HepG2 (cell line): ENCODE measurements at regions not wholly inside any gene's neighbourhood (a gene's known extent, or its start where the extent isn't known, plus 50 kb on each side); places are given as distances from the start of the nearest gene placed in this dataset.

Experiments used
- ATAC-seq: fragments of 200-7000 bp; cut with Tn5 transposase; 3 replicates; pipeline ENCODE4 v1.9.1; 2020; ENCODE audit warnings: mild to moderate bottlenecking, moderate library complexity
- BruUV-seq: library from RNA; stranded (reverse); fragments of 400-500 nt; replicated peaks from 2 replicates; lab custom pipeline; 2021; lab: Mats Ljungman, UMichigan
- CTCF ChIA-PET: fragments of 300-600 bp; formaldehyde crosslinking; extraction: SDS; loops from one replicate; lab custom pipeline; 2021; ENCODE audit warnings: low total read pairs, inconsistent platforms, low intra/inter-chr PET ratio; lab: Yijun Ruan, JAX
- POLR2A ChIA-PET: fragments of 350-600 bp; sonication (Branson Sonifier 250); formaldehyde crosslinking; loops from one replicate; lab custom pipeline; 2020; ENCODE audit warnings: antibody characterized with exemption, inconsistent platforms; lab: Yijun Ruan, JAX
- DNase-seq: peaks from one replicate; pipeline ENCODE4 v3.0.0-alpha.2; 2015; ENCODE audit warnings: low spot score
- FAIRE-seq: peaks from 3 replicates; lab custom pipeline; 2011; peaks lifted over from hg19 to GRCh38; lab: Jason Lieb, UNC
- H2AFZ ChIP-seq: one replicate; pipeline ENCODE4 v1.6.1; 2011; ENCODE audit warnings: low read length, inconsistent platforms
- H3K27ac ChIP-seq: fragments of 300-600 bp; 3 replicates; pipeline ENCODE4 v1.8.0; 2011; ENCODE audit warnings: mixed run types, mild to moderate bottlenecking, mixed read lengths, low read length, inconsistent platforms; ENCODE audit not compliant: insufficient read depth; ENCODE audit errors: extremely low read length
- H3K27me3 ChIP-seq, 2 experiments: fragments of 200-600 bp in 1 of 2; 2 replicates in 1 of 2; 3 replicates in 1 of 2; pipeline versions ENCODE4 v1.6.0 to v1.8.0; 2011; ENCODE audit warnings: low read length in 2 of 2, mild to moderate bottlenecking in 2 of 2, moderate library complexity in 2 of 2, inconsistent platforms in 1 of 2; ENCODE audit not compliant: insufficient read depth in 2 of 2, control insufficient read depth in 1 of 2
- H3K36me3 ChIP-seq, 2 experiments: fragments of 200-600 bp in 1 of 2; replicated peaks in 1 of 2; 2 replicates in 1 of 2; 3 replicates in 1 of 2; pipeline versions ENCODE4 v1.5.1 to v1.8.0; 2011; ENCODE audit warnings: low read length in 2 of 2, inconsistent platforms in 1 of 2; ENCODE audit not compliant: insufficient read depth in 2 of 2, control insufficient read depth in 1 of 2
- H3K4me1 ChIP-seq: 2 replicates; pipeline ENCODE4 v1.5.1; 2012; ENCODE audit warnings: low read length, inconsistent platforms; ENCODE audit not compliant: insufficient read depth
- H3K4me2 ChIP-seq: 2 replicates; pipeline ENCODE4 v1.6.0; 2011; ENCODE audit warnings: low read depth, low read length, inconsistent platforms
- H3K4me3 ChIP-seq, 3 experiments: fragments of 200-600 bp in 1 of 3; sonication (generic), shearing (Covaris generic) in 1 of 3; replicated peaks in 1 of 3; 2 replicates each; pipeline ENCODE4 v1.5.1; 2011 to 2016; ENCODE audit warnings: low read length in 3 of 3, inconsistent platforms in 2 of 3, low read depth in 2 of 3, mild to moderate bottlenecking in 2 of 3, control low read depth in 1 of 3, mixed read lengths in 1 of 3; ENCODE audit not compliant: insufficient read depth in 1 of 3
- H3K79me2 ChIP-seq: one replicate; pipeline ENCODE4 v1.6.1; 2011; ENCODE audit warnings: low read length, inconsistent platforms; ENCODE audit not compliant: insufficient read depth
- H3K9ac ChIP-seq: 2 replicates; pipeline ENCODE4 v1.6.0; 2011; ENCODE audit warnings: mild to moderate bottlenecking, low read depth, low read length, inconsistent platforms; ENCODE audit not compliant: insufficient read depth
- H3K9me3 ChIP-seq: 2 replicates; pipeline ENCODE4 v1.5.1; 2012; ENCODE audit warnings: mild to moderate bottlenecking, low read length
- H4K20me1 ChIP-seq: 2 replicates; pipeline ENCODE4 v1.6.0; 2011; ENCODE audit warnings: inconsistent platforms, mild to moderate bottlenecking, low read length, moderate library complexity; ENCODE audit not compliant: insufficient read depth
- KLF16 ChIP-seq, 2 experiments: sonication (generic) in 1 of 2; formaldehyde crosslinking in 1 of 2; IDR thresholded peaks; 2 replicates each; pipeline versions ENCODE4 v1.6.1 to v1.8.0; 2016 to 2023; ENCODE audit warnings: missing genetic modification reagents in 2 of 2, missing compliant biosample characterization in 1 of 2
- NR2F6 ChIP-seq, 2 experiments: IDR thresholded peaks; 2 replicates each; pipeline ENCODE4 v1.6.1; 2016; ENCODE audit warnings: antibody characterized with exemption in 1 of 2, mild to moderate bottlenecking in 1 of 2
- RBM22 ChIP-seq: fragments of 200-400 bp; formaldehyde crosslinking; optimal IDR thresholded peaks from 2 replicates; pipeline ENCODE3; 2017; ENCODE audit warnings: mild to moderate bottlenecking, low read length, moderate library complexity
- ZNF30 ChIP-seq: sonication (generic); formaldehyde crosslinking; IDR thresholded peaks from 2 replicates; pipeline ENCODE4 v1.5.0; 2020; ENCODE audit warnings: mild to moderate bottlenecking, missing genetic modification reagents
- ZNF615 ChIP-seq: sonication (generic); formaldehyde crosslinking; IDR thresholded peaks from 2 replicates; pipeline ENCODE4 v1.5.0; 2020; ENCODE audit warnings: mild to moderate bottlenecking, missing genetic modification reagents, borderline replicate concordance
- whole genome bisulfite sequencing: methylation state at CpG from one replicate; pipeline ENCODE4 v1.1.6; 2017; ENCODE audit warnings: low lambda C conversion rate; 5-methylcytosine and 5-hydroxymethylcytosine counted together
- in situ Hi-C: cut with HindIII; loops from 2 replicates; pipeline ENCODE4 v1.10.0; 2017; ENCODE audit warnings: low pct_unique_long_range_greater_than_20kb; ENCODE audit not compliant: extremely low pct_ligation_motif_present
- intact Hi-C: fragments of 100-400 bp; cut with micrococcal nuclease; formaldehyde crosslinking; loops from one replicate; pipeline ENCODE4 v1.10.0; 2022; ENCODE audit not compliant: unreplicated experiment
- TF ChIP-seq, protein P1 (sequence below): sonication (generic); formaldehyde crosslinking; IDR thresholded peaks from 2 replicates; pipeline ENCODE4 v1.8.0; 2022; ENCODE audit warnings: missing genetic modification reagents, low read depth, mild to moderate bottlenecking, borderline replicate concordance
- TF ChIP-seq, protein P2 (sequence below): sonication (generic); formaldehyde crosslinking; IDR thresholded peaks from 2 replicates; pipeline ENCODE4 v1.4.0; 2020; ENCODE audit warnings: missing genetic modification reagents, borderline replicate concordance

DNA sequence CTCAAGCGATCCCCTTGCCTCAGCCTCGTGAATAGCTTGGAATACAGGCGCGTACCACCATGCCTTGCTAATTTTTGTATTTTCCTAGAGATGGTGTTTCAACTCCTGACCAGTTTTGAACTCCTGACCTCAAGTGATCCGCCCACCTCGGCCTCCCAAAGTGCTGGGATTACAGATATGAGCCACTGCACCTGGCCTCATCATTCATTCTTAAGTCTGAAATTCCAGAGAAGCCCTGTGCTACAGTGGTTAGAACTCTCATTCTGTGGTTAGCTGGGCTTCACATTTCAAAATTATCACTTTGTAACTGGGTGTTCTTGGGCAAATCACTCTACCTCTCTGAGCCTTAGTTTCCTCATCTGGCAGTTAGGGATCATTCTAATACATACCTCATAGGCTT, 86.1 kb upstream of the POU3F1 start (continued):
- TF ChIP-seq KLF16 (CRISPR knock-in tag; IDR thresholded peaks at IDR 0.05): no peak
- no peak for TF ChIP-seq ZNF615 (CRISPR knock-in tag)
- TF ChIP-seq RBM22: no peak
- no peak for TF ChIP-seq ZNF30
- TF ChIP-seq, protein P1, sequence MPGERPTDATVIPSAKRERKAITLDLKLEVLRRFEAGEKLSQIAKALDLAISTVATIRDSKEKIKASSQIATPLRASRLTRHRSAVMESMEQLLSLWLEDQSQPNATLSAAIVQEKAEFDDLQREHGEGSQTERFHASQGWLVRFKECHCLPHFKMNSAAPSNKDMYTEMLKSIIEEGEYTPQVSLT: no peak

DNA sequence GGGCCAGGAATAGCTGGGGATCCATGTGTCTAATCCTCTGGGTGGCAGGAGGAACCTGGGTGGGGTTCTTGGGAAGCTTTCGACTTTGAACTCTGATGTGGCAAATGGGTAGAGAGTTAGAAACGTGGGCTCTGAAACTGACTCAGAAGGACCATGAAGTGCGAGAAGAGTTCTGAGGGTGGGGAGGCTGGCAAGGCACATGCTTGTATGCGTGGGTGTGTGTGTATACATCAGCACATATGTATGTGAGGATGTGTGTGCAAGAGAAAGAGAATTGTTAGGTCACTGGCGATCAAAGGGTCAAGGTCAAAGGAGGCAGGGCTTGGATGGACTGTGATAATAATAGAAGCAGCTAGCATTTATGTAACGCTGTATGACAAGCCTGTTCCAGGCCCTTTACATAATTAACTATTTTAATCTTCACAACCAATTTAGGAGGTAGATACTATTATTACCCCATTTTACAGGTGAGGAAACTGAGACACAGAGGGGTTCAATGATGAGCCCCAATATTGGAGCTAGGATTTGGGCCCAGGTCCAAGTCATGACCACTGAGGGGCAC, 84.5 kb upstream of the POU3F1 start:
- H3K27ac ChIP-seq: no peak overlapping the region
- intact Hi-C loops (no loop called here), in situ Hi-C loops (no loop called here)
- H3K9me3 ChIP-seq: no peaks in the 10 kb centered on the region
- TF ChIP-seq NR2F6 (IDR thresholded peaks at IDR 0.05): 0 out of 2 replicates have a peak, but pooled peaks have one; percentile 13
- no peak for TF ChIP-seq NR2F6 (CRISPR knock-in tag; IDR thresholded peaks at IDR 0.05)
- TF ChIP-seq, protein P2, sequence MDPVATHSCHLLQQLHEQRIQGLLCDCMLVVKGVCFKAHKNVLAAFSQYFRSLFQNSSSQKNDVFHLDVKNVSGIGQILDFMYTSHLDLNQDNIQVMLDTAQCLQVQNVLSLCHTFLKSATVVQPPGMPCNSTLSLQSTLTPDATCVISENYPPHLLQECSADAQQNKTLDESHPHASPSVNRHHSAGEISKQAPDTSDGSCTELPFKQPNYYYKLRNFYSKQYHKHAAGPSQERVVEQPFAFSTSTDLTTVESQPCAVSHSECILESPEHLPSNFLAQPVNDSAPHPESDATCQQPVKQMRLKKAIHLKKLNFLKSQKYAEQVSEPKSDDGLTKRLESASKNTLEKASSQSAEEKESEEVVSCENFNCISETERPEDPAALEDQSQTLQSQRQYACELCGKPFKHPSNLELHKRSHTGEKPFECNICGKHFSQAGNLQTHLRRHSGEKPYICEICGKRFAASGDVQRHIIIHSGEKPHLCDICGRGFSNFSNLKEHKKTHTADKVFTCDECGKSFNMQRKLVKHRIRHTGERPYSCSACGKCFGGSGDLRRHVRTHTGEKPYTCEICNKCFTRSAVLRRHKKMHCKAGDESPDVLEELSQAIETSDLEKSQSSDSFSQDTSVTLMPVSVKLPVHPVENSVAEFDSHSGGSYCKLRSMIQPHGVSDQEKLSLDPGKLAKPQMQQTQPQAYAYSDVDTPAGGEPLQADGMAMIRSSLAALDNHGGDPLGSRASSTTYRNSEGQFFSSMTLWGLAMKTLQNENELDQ: no peak
- H4K20me1 ChIP-seq: no peaks in the 10 kb centered on the region
- ChIA-PET POLR2A (no interaction called here), CTCF (no interaction called here)
- H3K36me3 ChIP-seq: no peaks in the 10 kb centered on the region
- WGBS: 5% methylated on average over 6 of the region's 6 CpGs
- FAIRE-seq: no peak
- no peaks in the 10 kb centered on the region for H3K79me2 ChIP-seq
- peaks cover 8 to 35% of the 10 kb centered on the region in 2 experiments; a peak in 4 of 5 replicates for H3K27me3 ChIP-seq
- no peaks in the 10 kb centered on the region for H3K4me1 ChIP-seq
- H3K9ac ChIP-seq: no peak overlapping the region
- no peak overlapping the region for H2AFZ ChIP-seq
- H3K4me2 ChIP-seq: no peak overlapping the region
- DNase-seq: peak; percentile 18
- no peak overlapping the region for H3K4me3 ChIP-seq
- no TSS peak for BruUV-seq
- ATAC-seq: no peak
